CD4-positive, alpha-beta T cell treated with Interleukin-17A for 1 hour (primary cell): ENCODE measurements at regions not wholly inside any gene's neighbourhood (a gene's known extent, or its start where the extent isn't known, plus 50 kb on each side); places are given as distances from the start of the nearest gene placed in this dataset.
"Not testable (repeated sequence)": the region's sequence is repeated elsewhere in the genome, so short reads cannot be mapped to it uniquely, and the experiment has no call there.

Experiments
- DNase-seq: peaks from one replicate; pipeline ENCODE4 v3.0.0-alpha.2; 2020

GRCh38 chr10:60614363-60614762 lies 163.9 kb upstream of the CDK1 start:
- no peak for DNase-seq

- no peak for DNase-seq
Measured at GRCh38 chr10:60613434-60613833, 164.8 kb upstream of the CDK1 start.

- no peak for DNase-seq
Measured at GRCh38 chr10:60611291-60611747, 167.0 kb upstream of the CDK1 start.

- no peak for DNase-seq
Measured at GRCh38 chr10:60607372-60607771, 170.9 kb upstream of the CDK1 start.

GRCh38 chr10:60606343-60607080 lies 171.8 kb upstream of the CDK1 start:
- no peak for DNase-seq

- no peak for DNase-seq
Measured at GRCh38 chr10:60605476-60605875, 172.8 kb upstream of the CDK1 start.

- no peak for DNase-seq
Measured at GRCh38 chr10:60604342-60604741, 173.9 kb upstream of the CDK1 start.

- DNase-seq: no peak
Measured at GRCh38 chr10:60597513-60597912, 180.8 kb upstream of the CDK1 start.

- no peak for DNase-seq
Measured at GRCh38 chr10:60595852-60596251, 182.4 kb upstream of the CDK1 start.

GRCh38 chr10:60594476-60595051 lies 183.7 kb upstream of the CDK1 start:
- DNase-seq: no peak

- no peak for DNase-seq
Measured at GRCh38 chr10:60591119-60591518, 187.2 kb upstream of the CDK1 start.

- DNase-seq: no peak
Measured at GRCh38 chr10:60589376-60589775, 188.9 kb upstream of the CDK1 start.

GRCh38 chr10:60581782-60582181 lies 192.1 kb upstream of the ANK3 start:
- not testable (repeated sequence) for DNase-seq

- DNase-seq: no peak
Measured at GRCh38 chr10:60578217-60578616, 188.5 kb upstream of the ANK3 start.

GRCh38 chr10:60576130-60577069 lies 186.7 kb upstream of the ANK3 start:
- DNase-seq: no peak

GRCh38 chr10:60575105-60575504 lies 185.4 kb upstream of the ANK3 start:
- DNase-seq: no peak

- DNase-seq: no peak
Measured at GRCh38 chr10:60574388-60574787, 184.7 kb upstream of the ANK3 start.

GRCh38 chr10:60573336-60573735 lies 183.7 kb upstream of the ANK3 start:
- no peak for DNase-seq

- no peak for DNase-seq
Measured at GRCh38 chr10:60572511-60573194, 183.0 kb upstream of the ANK3 start.

- no peak for DNase-seq
Measured at GRCh38 chr10:60570896-60571295, 181.2 kb upstream of the ANK3 start.

- DNase-seq: no peak
Measured at GRCh38 chr10:60570272-60570865, 180.7 kb upstream of the ANK3 start.

GRCh38 chr10:60569681-60570080 lies 180.0 kb upstream of the ANK3 start:
- DNase-seq: no peak

- DNase-seq: no peak
Measured at GRCh38 chr10:60566096-60566495, 176.4 kb upstream of the ANK3 start.
